IMR-90 (cell line): ENCODE measurements at regions not wholly inside any gene's neighbourhood (a gene's known extent, or its start where the extent isn't known, plus 50 kb on each side); places are given as distances from the start of the nearest gene placed in this dataset.
A peak's percentile ranks its signal among the peaks of the same experiment; 100 is the strongest.

ENCODE experiments used
- ATAC-seq: fragments of 200-7000 bp; cut with Tn5 transposase; 2 replicates; pipeline ENCODE4 v1.9.1; 2020; ENCODE audit warnings: low read depth, mild to moderate bottlenecking, moderate library complexity
- BruUV-seq: library from RNA; stranded (reverse); fragments of 400-500 nt; replicated peaks from 2 replicates; lab custom pipeline; 2021; lab: Mats Ljungman, UMichigan
- CTCF ChIA-PET: fragments of 300-600 bp; formaldehyde crosslinking; extraction: SDS; loops from one replicate; lab custom pipeline; 2021; ENCODE audit warnings: antibody characterized with exemption; lab: Yijun Ruan, JAX
- POLR2A ChIA-PET: fragments of 300-600 bp; sonication (Branson Sonifier 250); formaldehyde crosslinking; loops from one replicate; lab custom pipeline; 2022; ENCODE audit warnings: antibody characterized with exemption; ENCODE audit not compliant: unreplicated experiment; lab: Charles Lee
- DNase-seq: peaks from one replicate; pipeline ENCODE4 v3.0.0; 2013
- H2AFZ ChIP-seq: replicated peaks from 2 replicates; pipeline ENCODE3; 2013; ENCODE audit warnings: low read length, mild to moderate bottlenecking; ENCODE audit not compliant: poor library complexity
- H2AK5ac ChIP-seq: 2 replicates; pipeline ENCODE4 v1.6.1; 2013; ENCODE audit warnings: low read depth, low read length, inconsistent platforms
- H2AK9ac ChIP-seq: replicated peaks from 2 replicates; pipeline ENCODE3; 2013; ENCODE audit warnings: mild to moderate bottlenecking, low read depth, low read length, moderate library complexity; ENCODE audit not compliant: poor library complexity
- H2BK120ac ChIP-seq: 2 replicates; pipeline ENCODE4 v1.6.1; 2013; ENCODE audit warnings: low read depth, low read length, inconsistent platforms
- H2BK15ac ChIP-seq: 3 replicates; pipeline ENCODE4 v1.6.1; 2013; ENCODE audit warnings: low read depth, low read length, inconsistent platforms
- H2BK20ac ChIP-seq: 2 replicates; pipeline ENCODE4 v1.6.1; 2013; ENCODE audit warnings: low read depth, mild to moderate bottlenecking, inconsistent platforms, low read length, moderate library complexity
- H2BK5ac ChIP-seq: 2 replicates; pipeline ENCODE4 v1.6.1; 2013; ENCODE audit warnings: mild to moderate bottlenecking, low read depth, low read length, inconsistent platforms; ENCODE audit not compliant: poor library complexity, severe bottlenecking
- H3K14ac ChIP-seq: replicated peaks from 2 replicates; pipeline ENCODE4 v1.6.1; 2013; ENCODE audit warnings: low read depth, low read length, inconsistent platforms
- H3K18ac ChIP-seq: 2 replicates; pipeline ENCODE4 v1.6.1; 2013; ENCODE audit warnings: low read depth, low read length, control low read depth
- H3K23ac ChIP-seq: 2 replicates; pipeline ENCODE4 v1.6.1; 2013; ENCODE audit warnings: low read depth, low read length, inconsistent platforms
- H3K27ac ChIP-seq: 2 replicates; pipeline ENCODE4 v1.5.1; 2013; ENCODE audit warnings: mild to moderate bottlenecking, control low read depth, low read length; ENCODE audit not compliant: insufficient read depth
- H3K27me3 ChIP-seq: 2 replicates; pipeline ENCODE4 v1.6.1; 2013; ENCODE audit warnings: low read length; ENCODE audit not compliant: control insufficient read depth, insufficient read depth
- H3K36me3 ChIP-seq: 2 replicates; pipeline ENCODE4 v1.6.1; 2013; ENCODE audit warnings: low read length, mixed read lengths; ENCODE audit not compliant: control insufficient read depth, insufficient read depth
- H3K4ac ChIP-seq: 2 replicates; pipeline ENCODE4 v1.6.1; 2013; ENCODE audit warnings: low read depth, low read length, inconsistent platforms
- H3K4me1 ChIP-seq: 2 replicates; pipeline ENCODE4 v1.6.1; 2013; ENCODE audit warnings: low read length, mixed read lengths; ENCODE audit not compliant: control insufficient read depth, insufficient read depth
- H3K4me2 ChIP-seq: 2 replicates; pipeline ENCODE4 v1.6.1; 2013; ENCODE audit warnings: low read depth, mild to moderate bottlenecking, control low read depth, low read length, moderate library complexity
- H3K4me3 ChIP-seq: 2 replicates; pipeline ENCODE4 v1.5.1; 2013; ENCODE audit warnings: low read depth, mild to moderate bottlenecking, control low read depth, low read length, moderate library complexity; ENCODE audit not compliant: insufficient read depth
- H3K56ac ChIP-seq: 2 replicates; pipeline ENCODE4 v1.6.1; 2013; ENCODE audit warnings: low read length, inconsistent platforms; ENCODE audit not compliant: insufficient read depth; ENCODE audit errors: extremely low read depth
- H3K79me1 ChIP-seq, 2 experiments: 2 replicates each; pipeline ENCODE4 v1.6.1; 2013; ENCODE audit warnings: low read length in 2 of 2, inconsistent platforms in 1 of 2, low read depth in 1 of 2
- H3K9ac ChIP-seq: 2 replicates; pipeline ENCODE4 v1.6.1; 2013; ENCODE audit warnings: low read depth, low read length, control low read depth
- H3K9me1 ChIP-seq: 2 replicates; pipeline ENCODE4 v1.6.1; 2013; ENCODE audit warnings: low read length, inconsistent platforms; ENCODE audit not compliant: insufficient read depth
- H3K9me3 ChIP-seq: 2 replicates; pipeline ENCODE4 v1.6.1; 2013; ENCODE audit warnings: low read length; ENCODE audit not compliant: control insufficient read depth, insufficient read depth
- H4K20me1 ChIP-seq: 2 replicates; pipeline ENCODE4 v1.6.1; 2013; ENCODE audit warnings: low read length, inconsistent platforms; ENCODE audit not compliant: insufficient read depth
- H4K5ac ChIP-seq: 2 replicates; pipeline ENCODE4 v1.6.1; 2013; ENCODE audit warnings: mild to moderate bottlenecking, low read depth, low read length, control low read depth
- H4K8ac ChIP-seq, 2 experiments: 2 replicates each; pipeline ENCODE4 v1.6.1; 2013; ENCODE audit warnings: low read depth in 2 of 2, low read length in 2 of 2, control low read depth in 1 of 2, inconsistent platforms in 1 of 2
- H4K91ac ChIP-seq: 2 replicates; pipeline ENCODE4 v1.6.1; 2013; ENCODE audit warnings: low read depth, low read length, inconsistent platforms; ENCODE audit not compliant: insufficient read depth
- CEBPB ChIP-seq: IDR thresholded peaks from 2 replicates; pipeline ENCODE4 v1.6.1; 2012; ENCODE audit warnings: low read depth, low read length, improper control_type of control experiment
- CTCF ChIP-seq: conservative IDR thresholded peaks from 2 replicates; pipeline ENCODE4 v1.5.1; 2012; ENCODE audit warnings: mild to moderate bottlenecking, low read depth, low read length, improper control_type of control experiment
- ELK1 ChIP-seq: fragments of 150-350 bp; IDR thresholded peaks from 2 replicates; pipeline ENCODE4 v1.6.1; 2016; ENCODE audit warnings: low read depth, mild to moderate bottlenecking, low read length, moderate library complexity, borderline replicate concordance
- MAFK ChIP-seq: IDR thresholded peaks from 2 replicates; pipeline ENCODE4 v1.6.1; 2012; ENCODE audit warnings: low read depth, low read length, improper control_type of control experiment
- MXI1 ChIP-seq: IDR thresholded peaks from 2 replicates; pipeline ENCODE4 v1.6.1; 2012; ENCODE audit warnings: low read depth, mild to moderate bottlenecking, low read length, moderate library complexity, borderline replicate concordance
- POLR2A ChIP-seq: IDR thresholded peaks from 2 replicates; pipeline ENCODE4 v1.6.1; 2012; ENCODE audit warnings: mild to moderate bottlenecking, low read depth, low read length
- RAD21 ChIP-seq: IDR thresholded peaks from 2 replicates; pipeline ENCODE4 v1.6.1; 2012; ENCODE audit warnings: low read length, improper control_type of control experiment
- RCOR1 ChIP-seq: IDR thresholded peaks from 2 replicates; pipeline ENCODE4 v1.6.1; 2012; ENCODE audit warnings: mild to moderate bottlenecking, low read length, improper control_type of control experiment; ENCODE audit not compliant: insufficient replicate concordance
- RFX5 ChIP-seq: IDR thresholded peaks from 2 replicates; pipeline ENCODE4 v1.8.0; 2012; ENCODE audit warnings: low read depth, mild to moderate bottlenecking, low read length, moderate library complexity
- SMC3 ChIP-seq: fragments of 150-350 bp; IDR thresholded peaks from 2 replicates; pipeline ENCODE4 v1.6.1; 2016; ENCODE audit warnings: low read depth, mild to moderate bottlenecking, antibody characterized with exemption, low read length, moderate library complexity
- USF2 ChIP-seq: fragments of 150-350 bp; IDR thresholded peaks from 2 replicates; pipeline ENCODE4 v1.6.1; 2017; ENCODE audit warnings: mild to moderate bottlenecking, antibody characterized with exemption, low read length, low read depth
- WGBS, 2 experiments: methylation state at CpG; one replicate each; pipeline versions ENCODE4 v1.1.5 to v1.1.7; 2013; ENCODE audit warnings: missing lambda C conversion rate in 2 of 2; ENCODE audit not compliant: insufficient read length in 1 of 2; ENCODE audit errors: extremely low coverage in 2 of 2; 5-methylcytosine and 5-hydroxymethylcytosine counted together
- dilution Hi-C: fragments of 300-500 bp; cut with HindIII; formaldehyde crosslinking; loops from one replicate; pipeline ENCODE4 v1.14.3; 2018; ENCODE audit warnings: low sequenced_read_pairs; ENCODE audit not compliant: unreplicated experiment
- in situ Hi-C: fragments of 300-500 bp; cut with MboI; formaldehyde crosslinking; loops from 3 replicates; pipeline ENCODE4 v1.14.3; 2019; ENCODE audit warnings: low sequenced_read_pairs, inconsistent platforms, mixed read lengths
- intact Hi-C: fragments of 100-400 bp; cut with micrococcal nuclease; formaldehyde crosslinking; loops from 2 replicates; pipeline ENCODE4 v1.10.0; 2022

GRCh38 chrX:13373027-13373426 lies 53.2 kb upstream of the ATXN3L start:
- Histone ChIP-seq H3K27ac (peak overlapping the region; percentile 100; the same call in 1 of the 2 replicates), H3K27me3 (no peaks in the 10 kb centered on the region), H4K8ac (peak overlapping the region; percentile 55 to 60; a peak in 1 of 4 replicates), H4K5ac (peak overlapping the region; percentile 5; the same call in 1 of the 2 replicates), H4K91ac (no peak overlapping the region), H2BK120ac (no peak overlapping the region), H3K14ac (no peak overlapping the region), H3K4me3 (no peak overlapping the region), H3K23ac (no peak overlapping the region), H3K4ac (peak overlapping the region; percentile 74; the same call in 1 of the 2 replicates), H3K18ac (peak overlapping the region; percentile 99), H3K79me1 (no peaks in the 10 kb centered on the region), H3K9me1 (no peaks in the 10 kb centered on the region), H2AFZ (no peak overlapping the region), H3K9me3 (no peaks in the 10 kb centered on the region), H3K56ac (no peak overlapping the region), H2BK15ac (no peak overlapping the region), H3K4me2 (no peak overlapping the region), H3K4me1 (peaks cover 8% of the 10 kb centered on the region), H3K9ac (no peak overlapping the region), H2BK5ac (peak overlapping the region; percentile 79), H4K20me1 (no peaks in the 10 kb centered on the region), H2AK5ac (no peak overlapping the region), H2AK9ac (no peak overlapping the region), H2BK20ac (peak overlapping the region; percentile 20; the same call in 1 of the 2 replicates), H3K36me3 (no peaks in the 10 kb centered on the region)
- WGBS, 2 experiments, result no CpG with 5 or more reads among the region's 1 CpG
- no peak for ATAC-seq
- POLR2A ChIA-PET, result no interaction called here
- DNase-seq, result no peak
- in situ Hi-C loops, result loop anchor here (10.0 kb wide), 1 partner anchor 388 kb away; no protein-coding TSS in a partner anchor
- TF ChIP-seq RCOR1, result no peak
- TF ChIP-seq CEBPB, result no peak
- no peak for TF ChIP-seq POLR2A
- TF ChIP-seq CTCF, result no peak
- no peak for TF ChIP-seq USF2
- no peak for TF ChIP-seq SMC3
- TF ChIP-seq MAFK, result no peak
- no peak for TF ChIP-seq MXI1
- no peak for TF ChIP-seq RAD21
- no peak for TF ChIP-seq RFX5
- TF ChIP-seq ELK1, result no peak
- dilution Hi-C loops, result no loop called here
- CTCF ChIA-PET, result interaction anchor here (1.6 kb wide), 1 partner anchor 24 kb away, joined by 4 read pairs; no protein-coding TSS in a partner anchor
- intact Hi-C loops, result loop anchor here (10.0 kb wide), 2 partner anchors 158 to 248 kb away; no protein-coding TSS in a partner anchor
- BruUV-seq, result no TSS peak
